GM18951 (cell line): ENCODE measurements at regions not wholly inside any gene's neighbourhood (a gene's known extent, or its start where the extent isn't known, plus 50 kb on each side); places are given as distances from the start of the nearest gene placed in this dataset.
"Not testable (repeated sequence)": the region's sequence is repeated elsewhere in the genome, so short reads cannot be mapped to it uniquely, and the experiment has no call there.

Experiments used
- POLR2A ChIP-seq: IDR thresholded peaks from 4 replicates; pipeline ENCODE4 v1.6.1; 2011; ENCODE audit warnings: mild to moderate bottlenecking; ENCODE audit not compliant: insufficient read length, insufficient read depth; ENCODE audit errors: extremely low read depth
- in situ Hi-C: fragments of 300-500 bp; cut with MboI; formaldehyde crosslinking; loops from one replicate; pipeline ENCODE4 v1.12.0; 2022; ENCODE audit warnings: low sequenced_read_pairs, mixed read lengths, inconsistent platforms; ENCODE audit not compliant: unreplicated experiment

DNA sequence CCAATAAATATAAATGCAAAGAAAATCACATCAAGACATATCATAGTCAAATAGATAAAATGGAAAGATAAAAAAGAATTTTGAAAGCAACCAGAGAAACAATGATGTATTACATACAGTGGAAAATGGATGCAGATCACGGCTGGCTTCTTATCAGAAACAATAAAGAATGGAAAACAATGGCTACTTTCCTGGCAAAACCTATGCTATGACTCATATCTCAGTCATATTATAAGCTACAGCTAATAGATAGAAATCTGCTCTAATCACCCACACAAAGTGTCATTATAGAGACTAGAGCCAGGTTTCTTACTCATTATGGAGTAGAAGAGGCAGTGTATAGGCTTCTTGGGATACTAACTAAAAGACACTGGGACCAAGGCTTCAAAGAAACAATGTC is 93.5 kb upstream of the TACR1 start:
- in situ Hi-C loops: no loop called here
- no peak for TF ChIP-seq POLR2A

DNA sequence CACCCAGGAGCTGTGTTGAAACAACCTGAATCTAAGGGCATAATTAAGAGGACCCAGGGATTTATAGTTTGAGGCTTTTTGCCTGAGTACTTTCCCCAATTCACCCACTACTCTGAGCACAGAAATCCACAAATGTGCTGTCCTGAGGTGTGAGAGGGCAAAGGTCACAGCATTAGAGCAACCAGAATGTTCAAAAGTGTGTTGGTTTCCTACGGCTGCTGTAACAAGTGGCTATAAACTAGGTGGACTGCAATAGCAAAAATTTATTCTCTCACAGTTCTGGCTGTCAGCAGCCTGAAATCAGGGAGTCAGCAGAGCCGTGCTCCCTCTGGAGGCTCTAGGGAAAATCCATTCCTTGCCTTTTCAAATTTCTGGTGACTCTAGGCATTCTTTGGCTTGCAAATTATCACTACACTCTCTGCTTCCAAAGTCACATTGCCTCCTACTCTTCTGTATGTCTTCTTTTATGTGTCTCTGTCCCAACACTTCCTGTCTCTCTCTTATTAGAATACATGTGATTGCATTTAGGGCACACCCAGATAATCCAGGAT is 91.4 kb upstream of the TACR1 start:
- no peak for TF ChIP-seq POLR2A
- in situ Hi-C loops: no loop called here

DNA sequence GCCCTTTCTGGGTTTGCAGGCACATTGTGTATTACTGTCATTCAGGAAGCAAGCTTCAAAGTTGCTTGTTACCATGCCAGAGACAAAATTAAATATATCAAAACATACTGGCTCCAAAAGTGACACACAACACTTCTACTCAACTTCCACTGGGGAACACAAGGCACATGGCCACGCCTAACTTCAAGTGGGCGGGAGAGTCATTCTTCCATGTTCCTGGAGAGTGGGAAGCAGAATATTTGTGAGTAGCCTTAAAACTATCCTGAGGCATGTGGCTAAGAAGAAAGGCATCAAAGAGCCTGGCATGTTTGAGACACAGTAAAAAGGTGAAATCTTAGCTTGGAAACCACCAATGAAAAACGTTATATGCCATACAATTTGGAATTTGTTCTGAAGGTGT is 90.5 kb upstream of the TACR1 start:
- in situ Hi-C loops: no loop called here
- no peak for TF ChIP-seq POLR2A

DNA sequence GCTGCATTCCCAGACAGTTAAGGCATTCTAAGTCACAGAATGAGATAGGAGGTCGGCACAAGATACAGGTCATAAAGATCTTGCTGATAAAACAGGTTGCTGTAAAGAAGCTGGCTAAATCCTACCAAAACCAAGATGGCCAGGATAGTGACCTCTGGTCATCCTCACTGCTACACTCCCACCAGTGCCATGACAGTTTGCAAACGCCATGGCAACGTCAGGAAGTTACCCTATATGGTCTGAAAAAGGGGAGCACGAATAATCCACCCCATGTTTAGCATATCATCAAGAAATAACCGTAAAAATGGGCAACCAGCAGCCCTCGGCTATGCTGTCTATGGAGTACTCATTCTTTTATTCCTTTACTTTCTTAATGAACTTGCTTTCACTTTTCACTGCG is 89.9 kb upstream of the TACR1 start:
- in situ Hi-C loops: not testable (repeated sequence)

DNA sequence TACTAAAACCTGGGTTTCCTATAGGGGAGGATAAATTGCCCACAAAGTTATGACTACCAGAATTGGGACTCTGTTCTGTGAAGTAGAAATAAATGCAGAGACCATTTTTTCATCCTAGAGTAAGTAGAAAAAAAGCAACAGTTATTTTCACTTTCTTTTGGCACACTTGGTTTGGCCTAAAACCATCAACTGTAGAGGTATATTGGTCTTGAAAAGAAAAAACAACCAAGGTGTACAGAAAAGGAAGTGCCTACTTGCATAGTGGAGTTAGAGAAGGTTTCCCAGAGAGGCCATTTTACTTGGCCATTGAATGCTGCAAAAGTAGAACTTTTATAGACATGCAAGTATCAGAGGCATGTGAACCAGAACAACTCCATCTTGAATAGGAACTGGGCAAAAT is 89.4 kb upstream of the TACR1 start:
- TF ChIP-seq POLR2A: no peak
- in situ Hi-C loops: no loop called here

DNA sequence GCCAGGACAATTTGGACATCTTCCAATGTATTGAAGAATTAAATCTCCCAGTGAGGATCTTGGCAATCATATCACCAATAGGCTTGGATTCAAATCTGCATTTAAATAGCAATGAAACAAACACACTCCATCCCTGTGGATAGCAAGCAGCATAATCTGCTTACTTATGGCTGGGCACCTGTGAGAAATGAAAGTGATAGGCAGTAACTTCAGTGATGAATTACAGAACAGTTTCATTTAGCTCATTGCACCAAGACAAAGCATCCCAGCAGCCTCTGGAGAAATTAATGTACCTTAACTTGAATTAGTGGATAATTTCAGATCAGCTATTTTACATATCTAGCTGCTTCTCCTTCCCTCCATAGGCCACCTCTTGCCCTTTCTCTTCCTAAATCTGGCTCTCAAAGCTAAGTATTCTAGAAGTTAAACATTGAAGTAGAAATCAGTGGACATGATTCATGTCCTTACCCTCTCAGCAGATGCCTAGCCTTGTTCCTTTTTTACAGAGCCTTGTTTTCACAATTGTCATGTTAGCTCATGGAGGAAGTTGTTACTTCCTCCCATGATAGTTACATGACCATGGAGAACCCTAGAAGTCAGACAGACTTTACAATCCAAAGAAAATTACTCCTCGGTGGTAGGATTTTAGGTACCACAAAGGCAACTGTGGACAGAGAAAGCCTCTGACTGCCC is 88.5 kb upstream of the TACR1 start:
- in situ Hi-C loops: no loop called here

DNA sequence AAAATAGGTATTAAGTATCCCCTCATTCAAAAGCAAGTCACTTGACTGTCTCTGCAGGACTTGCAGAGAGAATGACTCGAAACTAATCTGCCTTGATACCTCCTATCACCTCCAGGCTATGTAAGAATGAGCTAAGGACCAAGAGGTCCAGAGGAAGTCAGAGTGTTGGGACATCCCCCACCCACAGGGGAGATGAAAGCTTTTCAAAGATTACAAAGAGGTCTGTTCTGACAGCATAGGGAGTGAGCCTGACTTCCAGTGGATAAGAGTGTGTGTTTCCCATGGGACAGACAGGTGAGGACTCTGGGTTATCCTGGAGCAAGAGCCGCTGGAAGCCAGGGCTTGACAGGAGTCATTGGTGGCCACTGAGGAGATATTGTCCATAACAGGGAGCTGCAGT is 85.0 kb upstream of the TACR1 start:
- in situ Hi-C loops: no loop called here
- TF ChIP-seq POLR2A: no peak

More for the DNA sequence above, 88.5 kb upstream of the TACR1 start:
- no peak for TF ChIP-seq POLR2A

DNA sequence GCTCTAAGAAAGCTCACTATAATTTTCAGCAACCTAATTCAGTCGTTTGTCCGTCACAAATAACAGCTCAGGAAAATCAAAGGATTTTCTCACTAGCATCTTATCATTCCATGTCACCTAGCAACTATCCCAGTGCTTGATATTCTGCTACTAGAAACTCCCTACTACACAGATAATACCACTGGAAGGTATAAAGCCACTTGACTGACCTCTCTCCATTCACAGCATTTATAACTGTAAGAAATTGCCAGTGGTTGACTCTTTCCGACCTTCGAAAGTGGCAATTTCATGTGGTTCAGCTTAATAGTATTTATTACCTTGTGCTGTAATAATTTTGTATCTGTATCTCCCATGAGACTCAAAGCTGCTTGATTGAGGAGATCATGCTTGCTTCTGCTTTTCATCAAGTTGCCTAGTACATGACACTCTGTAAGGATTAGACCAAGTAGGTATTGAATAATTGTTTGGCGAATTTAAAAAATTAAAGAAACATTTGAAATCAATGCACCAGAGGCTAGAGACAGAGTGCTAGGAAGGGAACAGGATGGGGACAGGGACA is 79.6 kb upstream of the TACR1 start:
- in situ Hi-C loops: no loop called here
- TF ChIP-seq POLR2A: no peak

DNA sequence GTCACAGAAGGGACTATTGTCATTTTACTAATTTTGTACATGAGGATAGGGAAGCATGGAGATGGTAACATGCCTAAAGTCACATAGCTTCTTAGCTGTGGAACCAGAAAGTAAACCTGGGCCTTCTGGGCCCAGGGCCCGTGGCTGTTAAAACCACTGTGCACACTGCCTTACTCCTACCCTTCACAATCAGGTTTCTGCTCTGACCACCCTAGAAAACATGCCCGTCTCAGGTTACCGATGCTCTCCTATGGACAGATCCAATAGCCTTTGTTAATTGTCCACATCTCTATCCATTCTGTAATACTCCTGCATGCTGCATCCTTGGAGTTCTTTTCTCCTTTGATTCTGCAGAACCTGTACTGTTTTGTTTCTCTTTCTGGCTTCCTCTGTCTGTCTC is 79.0 kb upstream of the TACR1 start:
- in situ Hi-C loops: no loop called here
- no peak for TF ChIP-seq POLR2A

DNA sequence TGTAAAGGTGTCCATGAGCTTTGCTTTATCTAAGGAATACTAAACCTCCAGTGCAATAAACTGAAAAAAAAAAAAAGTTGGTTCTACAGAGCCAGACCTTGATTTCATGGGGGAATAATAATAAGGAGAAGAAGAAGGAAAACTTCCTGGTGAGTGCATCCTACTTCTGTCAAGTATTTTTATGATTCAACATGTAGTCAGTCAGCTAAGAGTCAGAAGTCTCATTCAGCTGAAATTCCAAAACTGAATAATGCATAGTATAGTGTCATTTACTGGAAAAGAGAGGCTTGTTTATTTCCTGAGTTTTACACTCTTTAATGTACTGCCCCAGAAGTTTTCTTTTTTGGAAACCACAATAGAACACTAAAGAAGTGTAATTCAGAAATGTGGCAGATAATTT is 77.8 kb upstream of the TACR1 start:
- TF ChIP-seq POLR2A: no peak
- in situ Hi-C loops: no loop called here

DNA sequence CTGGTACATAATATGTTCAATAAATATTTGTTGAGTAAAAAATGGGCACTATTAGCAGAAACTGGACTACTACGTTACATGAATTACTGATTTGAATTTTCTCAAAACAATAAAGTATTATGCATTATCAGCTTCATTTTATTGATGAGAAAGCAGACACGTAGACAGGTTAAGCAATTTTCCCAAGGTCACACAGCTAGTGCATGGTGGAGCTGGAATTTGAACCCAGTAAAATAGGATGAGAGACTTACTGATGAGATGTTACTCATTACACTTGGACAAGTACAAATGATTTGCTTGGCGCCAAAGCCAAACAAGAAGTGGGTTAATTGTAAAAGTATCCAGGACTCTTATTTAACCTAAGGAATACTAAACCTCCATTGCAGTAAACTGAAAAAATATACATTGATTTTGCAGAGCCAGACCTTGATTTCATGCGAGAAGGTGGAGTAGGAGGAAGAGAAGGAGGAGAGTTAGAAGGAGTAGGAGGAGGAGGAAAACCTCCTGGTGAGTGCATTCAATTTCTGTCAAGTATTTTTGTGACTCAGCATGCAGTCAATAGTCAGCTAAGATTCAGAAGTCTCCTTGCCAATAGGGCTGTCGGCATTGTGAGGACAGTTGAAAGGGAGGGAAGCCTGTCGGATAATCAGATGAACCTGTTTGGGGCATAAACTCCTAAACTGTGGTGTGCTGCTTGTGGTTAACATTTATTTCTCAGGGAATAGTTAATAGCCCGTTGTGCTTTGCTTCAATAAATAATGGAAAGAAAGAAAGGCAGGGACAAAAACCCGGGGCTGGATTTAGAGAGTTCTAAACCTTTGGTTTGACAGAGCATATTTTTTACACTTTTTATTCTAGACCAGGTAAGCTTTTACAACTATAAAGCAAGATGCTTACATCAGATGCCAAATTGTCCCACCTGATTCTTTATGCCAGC is 77.0 kb upstream of the TACR1 start:
- in situ Hi-C loops: no loop called here
- no peak for TF ChIP-seq POLR2A

DNA sequence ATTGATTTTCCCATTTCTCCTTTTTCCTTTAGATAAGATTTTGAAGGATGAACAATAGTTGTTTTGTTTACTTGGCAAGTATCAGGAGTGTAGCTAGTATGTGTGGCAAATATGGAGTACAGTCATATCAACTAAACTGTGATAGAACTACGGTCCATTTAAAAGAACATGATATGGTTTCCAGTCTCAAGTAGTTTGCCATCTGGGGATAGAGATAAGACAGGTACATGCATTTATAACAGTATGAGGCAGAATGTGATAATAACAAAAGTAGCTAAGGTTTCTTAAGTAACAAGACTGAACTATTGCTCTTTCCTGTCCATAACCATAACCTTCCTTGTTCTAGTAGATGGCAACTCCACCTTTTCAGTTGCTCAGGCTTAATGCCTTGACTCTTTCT is 75.6 kb upstream of the TACR1 start:
- in situ Hi-C loops: no loop called here
- TF ChIP-seq POLR2A: no peak

DNA sequence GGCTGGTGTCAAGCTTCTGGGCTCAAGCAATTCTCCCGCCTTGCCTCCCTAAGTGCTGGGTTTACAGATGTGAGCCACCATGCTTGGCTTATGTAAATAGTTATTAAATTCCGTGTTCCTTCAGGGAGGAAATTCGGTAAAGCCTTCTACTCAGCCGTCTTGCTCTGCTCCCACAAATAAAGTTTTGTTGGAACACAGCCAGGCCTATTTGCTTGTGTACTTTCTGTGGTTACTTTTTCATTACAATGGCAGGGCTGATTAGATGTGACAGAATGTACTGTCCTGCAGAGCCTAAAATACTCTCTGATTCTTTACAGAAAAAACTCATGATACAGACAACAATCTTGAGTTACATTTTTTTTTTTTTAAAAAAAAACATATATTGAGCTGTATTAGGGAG is 68.8 kb upstream of the TACR1 start:
- no peak for TF ChIP-seq POLR2A
- in situ Hi-C loops: no loop called here

DNA sequence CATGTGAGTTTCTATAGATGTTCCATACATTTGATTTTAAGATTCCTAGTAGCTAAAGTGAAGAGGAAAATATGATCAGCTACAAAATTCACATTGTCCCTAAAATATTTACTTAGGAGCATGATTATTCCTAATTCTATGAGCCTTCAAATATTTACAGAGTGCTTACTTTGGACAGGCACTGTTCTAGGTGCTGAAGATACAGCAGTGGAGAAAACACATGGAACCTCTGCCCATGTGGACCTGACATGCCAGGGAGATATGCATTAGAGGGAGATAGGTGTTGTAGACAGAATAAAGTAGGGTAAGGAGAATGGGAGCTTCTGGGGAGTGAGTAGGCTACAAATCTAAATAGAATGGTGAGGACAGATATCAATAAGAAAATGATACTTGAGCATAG is 62.6 kb upstream of the TACR1 start:
- in situ Hi-C loops: no loop called here
- no peak for TF ChIP-seq POLR2A

DNA sequence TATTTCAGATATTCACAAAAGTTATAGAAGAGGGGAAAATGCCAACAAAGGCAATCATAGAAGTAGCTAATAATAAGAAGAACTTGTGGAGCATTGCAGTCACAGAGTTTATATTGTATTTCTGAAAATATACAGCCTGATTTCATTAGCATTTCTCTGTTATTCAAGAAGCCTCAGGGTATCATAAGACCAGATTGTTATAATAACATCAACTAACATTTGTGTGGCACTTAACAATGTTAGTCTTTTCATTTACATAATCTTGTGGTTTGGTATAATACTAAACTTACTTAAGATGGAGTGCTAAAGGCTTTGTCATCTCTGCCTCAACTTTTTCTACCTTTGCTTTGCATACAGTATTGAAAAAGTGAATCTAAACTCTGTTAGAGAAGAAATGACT is 61.6 kb upstream of the TACR1 start:
- in situ Hi-C loops: no loop called here
- no peak for TF ChIP-seq POLR2A
